GM12878 (cell line): ENCODE measurements at regions not wholly inside any gene's neighbourhood (a gene's known extent, or its start where the extent isn't known, plus 50 kb on each side); places are given as distances from the start of the nearest gene placed in this dataset.

Source experiments
- ATAC-seq: fragments of 200-7000 bp; cut with Tn5 transposase; 3 replicates; pipeline ENCODE4 v1.9.1; 2020; ENCODE audit warnings: mild to moderate bottlenecking, moderate library complexity
- BruUV-seq: library from RNA; stranded (reverse); fragments of 400-500 nt; replicated peaks from 2 replicates; lab custom pipeline; 2021; lab: Mats Ljungman, UMichigan
- CTCF ChIA-PET: fragments of 300-600 bp; sonication (Branson Sonifier 250); formaldehyde crosslinking; extraction: SDS; loops from one replicate; lab custom pipeline; 2021; ENCODE audit warnings: inconsistent platforms; lab: Yijun Ruan, JAX
- POLR2A ChIA-PET: fragments of 350-600 bp; formaldehyde crosslinking; extraction: SDS; loops from one replicate; lab custom pipeline; 2021; ENCODE audit warnings: inconsistent platforms; lab: Charles Lee
- RAD21 ChIA-PET: fragments of 300-600 bp; sonication (Branson Sonifier 250); formaldehyde crosslinking; loops from one replicate; lab custom pipeline; 2023; ENCODE audit warnings: antibody characterized with exemption; ENCODE audit not compliant: unreplicated experiment; lab: Charles Lee
- SMC1A ChIA-PET: fragments of 300-600 bp; sonication (Branson Sonifier 250); formaldehyde crosslinking; loops from one replicate; lab custom pipeline; 2023; ENCODE audit not compliant: unreplicated experiment, uncharacterized antibody; lab: Charles Lee
- DNase-seq: peaks from one replicate; pipeline ENCODE4 v3.0.0-alpha.2; 2011; ENCODE audit warnings: low read depth, low spot score
- FAIRE-seq: peaks from 3 replicates; lab custom pipeline; 2011; peaks lifted over from hg19 to GRCh38; lab: Jason Lieb, UNC
- H2AFZ ChIP-seq: 2 replicates; pipeline ENCODE4 v1.6.0; 2011; ENCODE audit warnings: low read depth, low read length, control low read depth; ENCODE audit not compliant: control insufficient read depth
- H3K27ac ChIP-seq: 2 replicates; pipeline ENCODE4 v1.5.1; 2011; ENCODE audit warnings: control low read depth; ENCODE audit not compliant: control insufficient read depth, insufficient read depth
- H3K27me3 ChIP-seq, 2 experiments: replicated peaks in 1 of 2; 2 replicates each; pipeline versions ENCODE4 v1.6.0 to v1.6.1; 2011; ENCODE audit warnings: low read length in 1 of 2; ENCODE audit not compliant: control insufficient read depth in 2 of 2, insufficient read depth in 2 of 2
- H3K36me3 ChIP-seq, 2 experiments: 2 replicates each; pipeline ENCODE4 v1.5.1; 2011; ENCODE audit warnings: low read length in 1 of 2; ENCODE audit not compliant: control insufficient read depth in 2 of 2, insufficient read depth in 2 of 2
- H3K4me1 ChIP-seq: 2 replicates; pipeline ENCODE4 v1.6.1; 2011; ENCODE audit warnings: mild to moderate bottlenecking, low read length, moderate library complexity, mixed read lengths; ENCODE audit not compliant: control insufficient read depth, insufficient read depth
- H3K4me2 ChIP-seq: 2 replicates; pipeline ENCODE4 v1.6.0; 2011; ENCODE audit warnings: control low read depth; ENCODE audit not compliant: control insufficient read depth, insufficient read depth
- H3K4me3 ChIP-seq: fragments of 200-600 bp; sonication (generic); 2 replicates; pipeline ENCODE4 v1.5.1; 2016
- H3K79me2 ChIP-seq: 2 replicates; pipeline ENCODE4 v1.6.0; 2011; ENCODE audit warnings: low read length; ENCODE audit not compliant: control insufficient read depth, insufficient read depth
- H3K9ac ChIP-seq: 2 replicates; pipeline ENCODE4 v1.8.0; 2011; ENCODE audit warnings: low read length, control low read depth, mixed read lengths; ENCODE audit not compliant: control insufficient read depth, insufficient read depth
- H3K9me3 ChIP-seq: replicated peaks from 3 replicates; pipeline ENCODE4 v1.5.1; 2011; ENCODE audit warnings: mild to moderate bottlenecking, low read length; ENCODE audit not compliant: control insufficient read depth, insufficient read depth
- H4K20me1 ChIP-seq: 2 replicates; pipeline ENCODE4 v1.6.0; 2011; ENCODE audit not compliant: control insufficient read depth, insufficient read depth
- ATF7 ChIP-seq: fragments of 450-650 bp; IDR thresholded peaks from 2 replicates; pipeline ENCODE4 v1.6.1; 2016; ENCODE audit warnings: low read depth, mild to moderate bottlenecking
- BACH1 ChIP-seq: fragments of 450-650 bp; IDR thresholded peaks from 2 replicates; pipeline ENCODE4 v1.6.1; 2017; ENCODE audit warnings: mild to moderate bottlenecking, borderline replicate concordance
- CBX5 ChIP-seq: sonication (generic); IDR thresholded peaks from 2 replicates; pipeline ENCODE4 v1.6.1; 2016; ENCODE audit warnings: low read depth, moderate library complexity, mild to moderate bottlenecking, inconsistent platforms
- CREB1 ChIP-seq: IDR thresholded peaks from 2 replicates; pipeline ENCODE4 v1.6.1; 2012; ENCODE audit warnings: low read depth, mild to moderate bottlenecking, inconsistent platforms
- ETV6 ChIP-seq, 2 experiments: fragments of 450-650 bp in 1 of 2; IDR thresholded peaks in 1 of 2; conservative IDR thresholded peaks in 1 of 2; 2 replicates each; pipeline ENCODE4 v1.6.1; 2014; ENCODE audit warnings: antibody characterized with exemption in 1 of 2, borderline replicate concordance in 1 of 2, low read depth in 1 of 2, mild to moderate bottlenecking in 1 of 2, moderate library complexity in 1 of 2
- HCFC1 ChIP-seq: fragments of 150-350 bp; IDR thresholded peaks from 2 replicates; pipeline ENCODE4 v1.6.1; 2014; ENCODE audit warnings: low read length
- IRF4 ChIP-seq: IDR thresholded peaks from 2 replicates; pipeline ENCODE4 v1.6.1; 2011; ENCODE audit warnings: low read depth, low read length
- KDM1A ChIP-seq: fragments of 200-600 bp; sonication (generic); IDR thresholded peaks from 2 replicates; pipeline ENCODE4 v1.6.1; 2016; ENCODE audit warnings: borderline replicate concordance
- NRF1 ChIP-seq: conservative IDR thresholded peaks from 2 replicates; pipeline ENCODE4 v1.6.1; 2011; ENCODE audit warnings: mild to moderate bottlenecking, low read depth, low read length, improper control_type of control experiment
- SP1 ChIP-seq: IDR thresholded peaks from one replicate; pipeline ENCODE4 v1.6.1; 2011; ENCODE audit warnings: low read depth, low read length
- TAF1 ChIP-seq: IDR thresholded peaks from 2 replicates; pipeline ENCODE4 v1.6.1; 2011; ENCODE audit warnings: mild to moderate bottlenecking, low read depth, low read length, borderline replicate concordance
- TARDBP ChIP-seq: IDR thresholded peaks from 2 replicates; pipeline ENCODE4 v1.6.1; 2016; ENCODE audit warnings: borderline replicate concordance
- YBX1 ChIP-seq: fragments of 450-650 bp; IDR thresholded peaks from 2 replicates; pipeline ENCODE4 v1.6.1; 2016; ENCODE audit warnings: antibody characterized with exemption
- ZZZ3 ChIP-seq: IDR thresholded peaks from 2 replicates; pipeline ENCODE4 v1.6.1; 2011; ENCODE audit warnings: low read depth; ENCODE audit not compliant: control insufficient read depth, insufficient read length
- WGBS: methylation state at CpG from one replicate; pipeline ENCODE4 v1.1.6; 2016; ENCODE audit warnings: low lambda C conversion rate; ENCODE audit not compliant: insufficient replicate concordance, insufficient coverage; ENCODE audit errors: missing lambda C conversion rate; 5-methylcytosine and 5-hydroxymethylcytosine counted together
- in situ Hi-C: fragments of 300-500 bp; cut with MboI; formaldehyde crosslinking; loops from 9 replicates; pipeline ENCODE4 v1.14.3; 2018; ENCODE audit warnings: mixed read lengths
- intact Hi-C: fragments of 100-400 bp; cut with micrococcal nuclease; formaldehyde crosslinking; loops from one replicate; pipeline ENCODE4 v1.14.2; 2022; ENCODE audit not compliant: unreplicated experiment
- TF ChIP-seq, protein P1 (sequence below): IDR thresholded peaks from 2 replicates; pipeline ENCODE4 v1.6.1; 2012; ENCODE audit warnings: low read depth, low read length, improper control_type of control experiment
- TF ChIP-seq, protein P2 (sequence below): IDR thresholded peaks from 2 replicates; pipeline ENCODE4 v1.6.1; 2012; ENCODE audit warnings: mild to moderate bottlenecking, low read depth, low read length

DNA sequence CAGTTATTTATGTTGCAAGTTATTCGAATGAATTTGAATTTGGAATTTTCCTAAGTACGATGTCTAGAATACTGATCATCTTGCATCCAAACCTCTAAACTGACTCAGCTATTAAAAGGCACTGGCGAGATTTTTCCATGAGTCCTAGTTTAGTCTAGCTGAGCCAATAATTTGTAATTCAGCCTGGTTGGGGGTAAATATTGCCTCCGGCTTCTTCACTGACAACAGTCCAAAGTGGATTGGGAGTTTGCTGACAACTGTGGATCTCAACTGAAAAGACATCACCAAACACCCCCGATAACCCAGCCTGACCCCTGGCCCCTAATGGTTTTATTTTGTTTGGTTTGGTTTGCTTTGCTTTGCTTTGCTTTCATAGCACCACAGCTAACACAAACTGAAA, 189.8 kb upstream of the DAPK1 start:
- H3K27me3 ChIP-seq: no peaks in the 10 kb centered on the region; a peak in 3 of 4 replicates
- no peak for FAIRE-seq
- no peaks in the 10 kb centered on the region for H3K9me3 ChIP-seq
- no peak for ATAC-seq
- H3K4me1 ChIP-seq: no peaks in the 10 kb centered on the region
- no TSS peak for BruUV-seq
- no peak overlapping the region for H3K4me2 ChIP-seq
- ChIA-PET SMC1A (interaction anchor here (0.6 kb wide), 1 partner anchor 22 kb away, joined by 3 read pairs; no protein-coding TSS in a partner anchor), CTCF (no interaction called here)
- H3K27ac ChIP-seq: no peak overlapping the region
- intact Hi-C loops: no loop called here
- H2AFZ ChIP-seq: no peak overlapping the region
- no peaks in the 10 kb centered on the region for H3K79me2 ChIP-seq
- TF ChIP-seq TARDBP (no peak), ZZZ3 (no peak), KDM1A (no peak), CBX5 (no peak), SP1 (no peak), NRF1 (no peak), HCFC1 (no peak), BACH1 (no peak), ETV6 (conservative IDR thresholded peaks at IDR 0.05 in 1 of 2, IDR thresholded peaks at IDR 0.05 in 1 of 2; ENCODE audit: borderline replicate concordance in 1 of 2, low read depth in 1 of 2) (no peak), IRF4 (no peak), YBX1 (no peak), CREB1 (no peak), ATF7 (no peak), TAF1 (no peak)
- TF ChIP-seq, protein P1, sequence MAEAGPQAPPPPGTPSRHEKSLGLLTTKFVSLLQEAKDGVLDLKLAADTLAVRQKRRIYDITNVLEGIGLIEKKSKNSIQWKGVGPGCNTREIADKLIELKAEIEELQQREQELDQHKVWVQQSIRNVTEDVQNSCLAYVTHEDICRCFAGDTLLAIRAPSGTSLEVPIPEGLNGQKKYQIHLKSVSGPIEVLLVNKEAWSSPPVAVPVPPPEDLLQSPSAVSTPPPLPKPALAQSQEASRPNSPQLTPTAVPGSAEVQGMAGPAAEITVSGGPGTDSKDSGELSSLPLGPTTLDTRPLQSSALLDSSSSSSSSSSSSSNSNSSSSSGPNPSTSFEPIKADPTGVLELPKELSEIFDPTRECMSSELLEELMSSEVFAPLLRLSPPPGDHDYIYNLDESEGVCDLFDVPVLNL: no peak
- TF ChIP-seq, protein P2, sequence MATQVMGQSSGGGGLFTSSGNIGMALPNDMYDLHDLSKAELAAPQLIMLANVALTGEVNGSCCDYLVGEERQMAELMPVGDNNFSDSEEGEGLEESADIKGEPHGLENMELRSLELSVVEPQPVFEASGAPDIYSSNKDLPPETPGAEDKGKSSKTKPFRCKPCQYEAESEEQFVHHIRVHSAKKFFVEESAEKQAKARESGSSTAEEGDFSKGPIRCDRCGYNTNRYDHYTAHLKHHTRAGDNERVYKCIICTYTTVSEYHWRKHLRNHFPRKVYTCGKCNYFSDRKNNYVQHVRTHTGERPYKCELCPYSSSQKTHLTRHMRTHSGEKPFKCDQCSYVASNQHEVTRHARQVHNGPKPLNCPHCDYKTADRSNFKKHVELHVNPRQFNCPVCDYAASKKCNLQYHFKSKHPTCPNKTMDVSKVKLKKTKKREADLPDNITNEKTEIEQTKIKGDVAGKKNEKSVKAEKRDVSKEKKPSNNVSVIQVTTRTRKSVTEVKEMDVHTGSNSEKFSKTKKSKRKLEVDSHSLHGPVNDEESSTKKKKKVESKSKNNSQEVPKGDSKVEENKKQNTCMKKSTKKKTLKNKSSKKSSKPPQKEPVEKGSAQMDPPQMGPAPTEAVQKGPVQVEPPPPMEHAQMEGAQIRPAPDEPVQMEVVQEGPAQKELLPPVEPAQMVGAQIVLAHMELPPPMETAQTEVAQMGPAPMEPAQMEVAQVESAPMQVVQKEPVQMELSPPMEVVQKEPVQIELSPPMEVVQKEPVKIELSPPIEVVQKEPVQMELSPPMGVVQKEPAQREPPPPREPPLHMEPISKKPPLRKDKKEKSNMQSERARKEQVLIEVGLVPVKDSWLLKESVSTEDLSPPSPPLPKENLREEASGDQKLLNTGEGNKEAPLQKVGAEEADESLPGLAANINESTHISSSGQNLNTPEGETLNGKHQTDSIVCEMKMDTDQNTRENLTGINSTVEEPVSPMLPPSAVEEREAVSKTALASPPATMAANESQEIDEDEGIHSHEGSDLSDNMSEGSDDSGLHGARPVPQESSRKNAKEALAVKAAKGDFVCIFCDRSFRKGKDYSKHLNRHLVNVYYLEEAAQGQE: no peak
- TF ChIP-seq, all 136 proteins: peak for 0
- RAD21 ChIA-PET: no interaction called here
- Histone ChIP-seq H3K36me3 (no peaks in the 10 kb centered on the region), H3K9ac (no peak overlapping the region), H4K20me1 (no peaks in the 10 kb centered on the region), H3K4me3 (no peak overlapping the region)
- in situ Hi-C loops: no loop called here
- 46% methylated on average over 5 of the region's 5 CpGs for WGBS
- POLR2A ChIA-PET: no interaction called here
- no peak for DNase-seq
